ENCODE measurements at regions not wholly inside any gene's neighbourhood (a gene's known extent, or its start where the extent isn't known, plus 50 kb on each side); places are given as distances from the start of the nearest gene placed in this dataset.

DNA sequence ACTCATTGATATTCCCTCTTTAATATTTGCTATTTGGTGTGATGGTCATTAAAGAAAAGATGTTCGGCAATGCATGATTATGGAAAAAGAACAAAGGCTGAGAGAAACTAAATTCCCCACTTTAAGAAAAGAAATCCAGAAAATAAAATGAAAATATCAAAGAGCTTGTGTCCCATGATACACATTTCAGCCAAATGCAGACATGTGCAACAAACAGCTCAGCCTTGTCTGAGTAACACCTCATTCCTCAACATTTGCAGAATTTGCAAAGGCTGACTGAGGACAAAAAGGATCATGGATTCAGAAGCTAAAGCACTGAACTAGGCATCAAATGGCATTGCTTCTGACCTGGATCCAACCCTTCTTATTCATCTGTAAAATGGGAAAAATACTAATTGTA, 281.0 kb downstream of the RAB28 start:
- Mint-ChIP-seq H3K27me3 (ENCODE audit: low read depth) (no peaks in the 10 kb centered on the region), H3K27ac (no peak overlapping the region), H3K9me3 (ENCODE audit: insufficient read depth) (no peaks in the 10 kb centered on the region), H3K36me3 (ENCODE audit: low read depth) (no peaks in the 10 kb centered on the region), H3K4me3 (no peak overlapping the region), H3K4me1 (ENCODE audit: low read depth) (no peaks in the 10 kb centered on the region)
- ChIA-PET POLR2A (no interaction called here), CTCF (no interaction called here)
- ATAC-seq (no peak), DNase-seq (no peak)

DNA sequence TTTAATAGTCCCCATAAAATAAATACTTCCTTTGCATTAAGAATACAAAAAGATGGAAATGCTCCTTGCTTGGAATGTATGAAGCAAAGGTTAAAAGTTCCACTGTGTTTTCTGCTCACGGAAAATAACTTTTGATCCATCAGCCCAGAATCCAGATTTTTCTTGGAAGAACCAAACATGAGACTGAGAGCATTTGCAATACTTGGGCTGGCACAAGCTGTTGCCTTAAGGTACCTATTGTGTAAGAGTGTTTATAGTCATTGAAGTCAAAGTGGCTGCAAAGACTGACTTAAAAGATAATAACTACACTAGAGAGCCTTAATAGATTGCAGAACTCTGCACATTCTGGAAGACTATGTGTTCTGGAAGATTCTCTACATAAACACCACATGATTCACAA, 281.4 kb downstream of the RAB28 start:
- DNase-seq, result no peak
- no peak for ATAC-seq
- Mint-ChIP-seq H3K27me3 (ENCODE audit: low read depth) (no peaks in the 10 kb centered on the region), H3K4me1 (ENCODE audit: low read depth) (no peaks in the 10 kb centered on the region), H3K27ac (no peak overlapping the region), H3K9me3 (ENCODE audit: insufficient read depth) (no peaks in the 10 kb centered on the region), H3K36me3 (ENCODE audit: low read depth) (no peaks in the 10 kb centered on the region), H3K4me3 (no peak overlapping the region)
- ChIA-PET POLR2A (no interaction called here), CTCF (no interaction called here)

DNA sequence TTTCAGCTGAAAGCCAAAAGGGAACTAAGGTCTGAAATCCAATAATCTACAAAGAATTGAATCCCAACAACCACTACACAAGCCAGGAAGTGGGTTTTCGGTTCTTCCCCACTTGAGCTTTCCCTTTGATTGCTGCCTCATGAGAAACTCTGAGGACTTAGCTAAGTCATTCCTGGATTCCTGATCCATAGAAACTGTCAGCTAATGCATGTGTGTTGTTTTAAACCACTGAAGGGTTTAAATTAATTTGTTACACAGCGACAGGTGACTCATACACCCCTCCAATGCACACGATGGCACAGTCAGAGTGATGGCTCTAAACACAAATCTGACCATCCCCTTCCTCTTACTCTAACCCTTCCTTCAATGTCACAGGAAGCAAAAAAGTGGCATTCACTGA, 282.9 kb downstream of the RAB28 start:
- Mint-ChIP-seq H3K27me3 (ENCODE audit: low read depth) (no peaks in the 10 kb centered on the region), H3K9me3 (ENCODE audit: insufficient read depth) (no peaks in the 10 kb centered on the region), H3K4me1 (ENCODE audit: low read depth) (no peaks in the 10 kb centered on the region), H3K36me3 (ENCODE audit: low read depth) (no peaks in the 10 kb centered on the region), H3K4me3 (no peak overlapping the region), H3K27ac (no peak overlapping the region)
- no peak for ATAC-seq
- DNase-seq, result no peak
- CTCF ChIA-PET, result no interaction called here
- POLR2A ChIA-PET, result no interaction called here

DNA sequence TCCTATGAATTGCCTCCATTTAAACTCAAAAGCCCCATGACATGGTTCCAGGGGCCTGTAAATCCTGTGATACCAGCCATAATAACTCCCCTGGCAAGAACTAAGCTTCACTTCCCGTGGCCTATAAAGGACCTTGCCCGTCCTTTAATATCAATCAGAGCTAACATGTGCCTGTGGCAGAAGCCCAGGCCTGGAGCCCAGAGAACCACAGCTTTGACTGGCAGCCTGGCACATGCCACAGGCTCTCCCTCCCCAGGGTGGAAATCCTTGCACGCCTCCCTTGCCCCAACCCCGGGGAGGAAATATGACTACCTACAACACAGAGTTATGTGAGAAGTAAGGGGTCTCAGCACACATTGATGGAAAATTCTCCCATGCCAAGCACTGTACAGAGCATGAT, 287.4 kb downstream of the RAB28 start:
- Mint-ChIP-seq H3K9me3 (ENCODE audit: insufficient read depth) (no peaks in the 10 kb centered on the region), H3K27me3 (ENCODE audit: low read depth) (no peaks in the 10 kb centered on the region), H3K4me3 (no peak overlapping the region), H3K4me1 (ENCODE audit: low read depth) (no peaks in the 10 kb centered on the region), H3K36me3 (ENCODE audit: low read depth) (no peaks in the 10 kb centered on the region), H3K27ac (no peak overlapping the region)
- DNase-seq (no peak), ATAC-seq (no peak)
- CTCF ChIA-PET, result no interaction called here
- POLR2A ChIA-PET, result no interaction called here

DNA sequence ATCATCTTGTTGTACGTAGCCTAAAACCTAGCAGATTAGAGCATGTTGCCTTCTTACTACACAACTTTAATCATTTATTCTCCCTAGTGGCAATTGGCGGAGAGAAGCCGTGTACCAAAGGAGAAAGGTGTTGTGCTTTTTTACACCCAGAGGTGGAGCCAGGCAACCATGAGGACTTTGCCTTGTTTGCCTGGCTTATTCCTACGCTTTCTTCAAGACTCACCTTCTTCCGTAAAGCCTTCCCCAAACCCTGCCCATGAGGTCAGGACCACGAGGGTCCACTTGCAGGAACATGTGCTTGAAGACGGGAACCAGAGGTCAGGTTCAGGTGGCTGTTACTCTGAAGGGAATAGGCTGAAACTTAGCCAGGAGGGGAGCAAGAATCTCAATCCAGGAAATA, 290.5 kb downstream of the RAB28 start:
- CTCF ChIA-PET, result no interaction called here
- H3K9me3 Mint-ChIP-seq (ENCODE audit: insufficient read depth), result no peaks in the 10 kb centered on the region

DNA sequence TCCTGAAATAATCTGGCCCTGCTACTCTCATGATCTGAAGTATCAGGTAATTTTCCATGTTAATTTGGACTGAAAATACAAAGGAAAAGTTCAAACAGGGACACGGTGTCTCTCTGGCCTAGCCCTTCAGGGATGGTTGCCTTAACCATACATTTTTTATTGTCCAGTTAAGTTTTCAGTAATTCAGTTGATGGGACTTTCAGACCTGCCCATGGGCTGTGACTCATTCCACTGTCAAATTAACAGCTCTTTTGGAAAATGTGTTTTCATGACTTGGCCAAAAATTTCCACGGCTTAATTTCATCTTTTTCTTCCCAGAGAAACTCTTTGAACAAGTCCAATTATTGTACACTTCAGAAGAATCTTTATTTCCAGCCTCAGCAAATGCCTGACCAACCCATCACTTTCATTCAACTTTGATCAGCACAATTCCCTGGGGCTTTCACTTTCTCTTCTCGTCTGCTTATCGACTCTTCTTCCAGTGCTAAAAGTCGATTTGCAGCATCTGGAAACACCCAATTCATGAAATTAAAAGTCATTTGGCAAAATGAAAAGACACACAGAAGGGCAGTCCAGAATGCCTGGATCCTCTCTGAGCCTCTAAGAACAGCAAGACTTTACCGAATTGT, 293.9 kb downstream of the RAB28 start:
- ChIA-PET CTCF (no interaction called here), POLR2A (no interaction called here)
- H3K9me3 Mint-ChIP-seq (ENCODE audit: insufficient read depth), result peaks cover 7% of the 10 kb centered on the region
- no peak overlapping the region for H3K27ac Mint-ChIP-seq
- no peak for ATAC-seq
- no peaks in the 10 kb centered on the region for H3K36me3 Mint-ChIP-seq (ENCODE audit: low read depth)
- H3K4me1 Mint-ChIP-seq (ENCODE audit: low read depth), result no peaks in the 10 kb centered on the region
- no peak for DNase-seq
- H3K4me3 Mint-ChIP-seq, result no peak overlapping the region
- H3K27me3 Mint-ChIP-seq (ENCODE audit: low read depth), result no peaks in the 10 kb centered on the region

More for the DNA sequence above, 290.5 kb downstream of the RAB28 start:
- no peak overlapping the region for H3K27ac Mint-ChIP-seq
- H3K4me1 Mint-ChIP-seq (ENCODE audit: low read depth), result no peaks in the 10 kb centered on the region
- DNase-seq (no peak), ATAC-seq (no peak)
- POLR2A ChIA-PET, result no interaction called here
- H3K36me3 Mint-ChIP-seq (ENCODE audit: low read depth), result no peaks in the 10 kb centered on the region
- no peaks in the 10 kb centered on the region for H3K27me3 Mint-ChIP-seq (ENCODE audit: low read depth)
- H3K4me3 Mint-ChIP-seq, result no peak overlapping the region

DNA sequence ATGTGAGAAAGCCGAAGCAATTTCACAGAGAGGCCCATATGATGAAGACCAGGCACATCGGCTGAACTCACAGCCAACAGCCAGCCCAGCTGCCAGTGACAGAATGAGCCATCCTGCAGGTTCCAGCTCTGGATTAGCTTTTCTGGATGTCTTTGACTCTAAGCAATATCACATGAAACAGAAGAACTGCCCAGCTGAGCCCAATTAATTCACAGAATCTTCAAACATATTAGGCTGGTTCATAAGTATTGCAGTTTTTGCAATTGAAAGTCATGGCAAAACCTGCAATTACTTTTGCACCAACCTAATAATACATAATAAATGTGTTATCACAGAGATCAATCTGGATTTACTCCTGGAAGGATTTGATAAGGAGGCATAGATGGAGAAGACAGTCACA, 299.9 kb downstream of the RAB28 start:
- no peak overlapping the region for H3K27ac Mint-ChIP-seq
- H3K4me3 Mint-ChIP-seq, result no peak overlapping the region
- DNase-seq (no peak), ATAC-seq (no peak)
- H3K4me1 Mint-ChIP-seq (ENCODE audit: low read depth), result no peaks in the 10 kb centered on the region
- POLR2A ChIA-PET, result no interaction called here
- H3K27me3 Mint-ChIP-seq (ENCODE audit: low read depth), result no peaks in the 10 kb centered on the region
- H3K9me3 Mint-ChIP-seq (ENCODE audit: insufficient read depth), result peaks cover 7% of the 10 kb centered on the region
- CTCF ChIA-PET, result no interaction called here
- no peaks in the 10 kb centered on the region for H3K36me3 Mint-ChIP-seq (ENCODE audit: low read depth)

DNA sequence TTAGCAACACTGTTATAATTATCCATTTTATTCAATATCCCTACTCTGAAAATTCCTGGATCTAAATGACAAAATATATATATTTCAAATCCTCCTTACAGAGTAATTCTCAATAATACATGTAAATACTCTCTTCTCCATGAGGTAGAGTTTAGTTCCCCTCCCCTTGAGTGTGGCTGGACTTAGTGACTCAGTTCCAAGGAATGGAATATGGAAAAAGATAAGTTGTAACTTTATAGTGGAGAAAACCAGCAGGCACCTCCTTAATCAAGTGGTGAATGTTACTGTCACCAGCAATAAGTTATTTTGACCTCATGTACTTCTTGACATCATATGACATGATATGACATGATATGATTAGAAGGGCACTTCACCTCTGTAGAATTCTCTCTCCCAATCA, 302.0 kb downstream of the RAB28 start:
- POLR2A ChIA-PET, result no interaction called here

DNA sequence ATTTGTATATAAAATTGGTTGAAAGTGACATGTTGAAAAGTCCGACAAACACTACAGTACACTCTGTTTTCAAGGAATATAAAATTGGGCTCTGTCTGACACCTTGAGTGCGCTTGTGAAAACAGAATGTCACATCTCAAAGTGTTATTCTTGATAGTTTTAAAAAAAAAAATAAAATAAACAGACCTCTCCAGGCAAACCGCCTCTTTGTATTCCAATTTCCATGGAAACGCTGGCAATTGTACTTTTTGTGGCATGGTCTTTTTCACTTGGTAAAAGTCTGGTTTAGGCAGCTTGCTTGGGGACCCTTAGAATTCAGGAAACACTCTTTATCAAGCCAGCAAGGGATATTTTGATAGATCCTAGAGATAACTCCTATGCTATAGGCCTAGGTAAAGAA, 302.5 kb downstream of the RAB28 start:
- no peaks in the 10 kb centered on the region for H3K4me1 Mint-ChIP-seq (ENCODE audit: low read depth)
- ChIA-PET POLR2A (no interaction called here), CTCF (no interaction called here)
- no peak overlapping the region for H3K27ac Mint-ChIP-seq
- H3K27me3 Mint-ChIP-seq (ENCODE audit: low read depth), result no peaks in the 10 kb centered on the region
- no peak overlapping the region for H3K4me3 Mint-ChIP-seq
- H3K9me3 Mint-ChIP-seq (ENCODE audit: insufficient read depth), result peaks cover 6% of the 10 kb centered on the region
- H3K36me3 Mint-ChIP-seq (ENCODE audit: low read depth), result no peaks in the 10 kb centered on the region
- DNase-seq (no peak), ATAC-seq (no peak)

More for the DNA sequence above, 302.0 kb downstream of the RAB28 start:
- Mint-ChIP-seq H3K27ac (no peak overlapping the region), H3K9me3 (ENCODE audit: insufficient read depth) (peaks cover 7% of the 10 kb centered on the region), H3K4me3 (no peak overlapping the region), H3K4me1 (ENCODE audit: low read depth) (no peaks in the 10 kb centered on the region), H3K27me3 (ENCODE audit: low read depth) (no peaks in the 10 kb centered on the region), H3K36me3 (ENCODE audit: low read depth) (no peaks in the 10 kb centered on the region)
- CTCF ChIA-PET, result no interaction called here
- DNase-seq, result no peak
- ATAC-seq, result no peak

DNA sequence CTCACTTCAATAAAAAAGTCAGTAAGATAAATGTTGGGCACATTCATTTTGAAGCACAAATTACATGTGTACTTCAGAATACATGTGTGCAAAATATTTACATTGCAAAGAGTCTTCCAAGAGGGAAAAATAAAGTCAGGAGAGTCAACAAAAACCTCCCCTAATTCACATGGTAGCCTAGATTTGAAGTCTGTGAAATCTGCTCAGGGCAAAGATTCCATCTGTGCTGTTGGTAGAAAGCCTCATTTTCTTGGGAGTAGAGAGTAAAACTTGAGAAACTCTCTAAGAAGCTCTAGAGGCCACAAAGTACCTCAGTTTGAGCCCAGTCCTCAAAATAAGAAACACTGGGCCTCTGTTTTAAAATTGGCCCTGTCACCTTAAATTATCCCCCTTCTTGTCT, 303.4 kb downstream of the RAB28 start:
- no peak for DNase-seq
- H3K4me1 Mint-ChIP-seq (ENCODE audit: low read depth), result no peaks in the 10 kb centered on the region
- no peaks in the 10 kb centered on the region for H3K36me3 Mint-ChIP-seq (ENCODE audit: low read depth)
- POLR2A ChIA-PET, result no interaction called here
- no peaks in the 10 kb centered on the region for H3K9me3 Mint-ChIP-seq (ENCODE audit: insufficient read depth)
- CTCF ChIA-PET, result no interaction called here
- no peak for ATAC-seq
- H3K4me3 Mint-ChIP-seq, result no peak overlapping the region
- H3K27ac Mint-ChIP-seq, result no peak overlapping the region
- H3K27me3 Mint-ChIP-seq (ENCODE audit: low read depth), result no peaks in the 10 kb centered on the region

DNA sequence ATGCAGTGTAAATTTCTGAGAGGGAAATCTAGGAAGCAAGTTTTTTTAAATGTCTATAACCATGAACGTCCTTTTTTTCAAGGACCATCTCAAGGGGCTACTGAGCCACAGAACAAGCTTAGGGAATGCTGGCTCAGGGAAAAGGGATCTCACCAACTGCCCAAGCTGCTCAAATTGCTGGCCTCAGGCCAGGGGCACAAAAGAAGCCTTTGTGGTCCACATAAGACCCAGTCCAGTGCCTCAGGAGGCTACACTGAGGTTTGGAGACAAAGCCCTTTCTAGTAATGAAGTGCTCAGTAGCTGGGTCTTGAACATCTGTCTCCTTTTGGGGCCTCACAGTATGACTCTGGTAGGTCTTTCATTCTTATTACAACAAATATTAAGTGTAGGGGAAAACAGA, 305.5 kb downstream of the RAB28 start:
- Mint-ChIP-seq H3K36me3 (ENCODE audit: low read depth) (no peaks in the 10 kb centered on the region), H3K4me1 (ENCODE audit: low read depth) (no peaks in the 10 kb centered on the region), H3K4me3 (no peak overlapping the region), H3K9me3 (ENCODE audit: insufficient read depth) (no peaks in the 10 kb centered on the region), H3K27me3 (ENCODE audit: low read depth) (no peaks in the 10 kb centered on the region), H3K27ac (no peak overlapping the region)
- ATAC-seq, result no peak
- no peak for DNase-seq
- ChIA-PET CTCF (no interaction called here), POLR2A (no interaction called here)

DNA sequence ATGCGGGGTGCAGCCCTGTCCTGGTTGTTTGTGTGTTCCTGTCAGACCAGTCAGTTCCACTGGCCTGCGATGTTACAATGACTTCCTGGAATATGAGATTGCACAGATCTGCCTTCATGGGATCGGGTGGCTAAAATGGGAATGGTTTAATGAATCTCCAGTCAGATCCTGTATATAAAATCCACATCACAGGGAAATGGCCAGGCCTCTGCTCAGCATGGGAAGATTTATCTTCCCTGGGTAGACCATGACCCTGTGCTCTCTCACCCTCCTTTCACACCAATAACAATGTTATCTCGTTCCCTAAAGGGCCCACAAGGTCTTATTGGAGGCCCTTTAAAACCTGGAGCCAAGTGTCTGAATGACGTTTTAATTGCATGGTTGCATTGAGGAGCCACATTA, 307.4 kb downstream of the RAB28 start:
- POLR2A ChIA-PET, result no interaction called here

DNA sequence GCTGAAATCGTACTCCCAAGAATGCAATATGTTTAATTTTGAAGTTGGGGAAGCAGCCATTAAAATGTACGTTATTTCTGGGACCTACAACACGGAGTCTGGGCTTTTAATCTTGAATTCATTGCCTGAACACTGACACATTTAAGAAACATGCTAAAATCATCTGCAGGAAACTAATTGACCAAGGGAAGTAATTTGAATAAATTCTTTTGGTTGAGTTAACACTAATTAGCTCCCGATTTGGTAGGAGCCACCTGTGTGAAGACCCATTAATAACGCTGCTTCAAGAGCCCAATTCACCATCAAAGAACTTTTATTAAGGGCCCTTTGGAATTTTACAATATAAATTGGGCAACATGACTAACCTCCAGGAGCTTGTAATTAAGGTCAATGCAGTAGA, 309.2 kb downstream of the RAB28 start:
- ChIA-PET CTCF (no interaction called here), POLR2A (no interaction called here)
- Mint-ChIP-seq H3K27ac (no peak overlapping the region), H3K4me1 (ENCODE audit: low read depth) (no peaks in the 10 kb centered on the region), H3K27me3 (ENCODE audit: low read depth) (no peaks in the 10 kb centered on the region), H3K4me3 (no peak overlapping the region), H3K9me3 (ENCODE audit: insufficient read depth) (peaks cover 4% of the 10 kb centered on the region), H3K36me3 (ENCODE audit: low read depth) (no peaks in the 10 kb centered on the region)
- ATAC-seq (no peak), DNase-seq (no peak)

More for the DNA sequence above, 307.4 kb downstream of the RAB28 start:
- H3K4me1 Mint-ChIP-seq (ENCODE audit: low read depth), result no peaks in the 10 kb centered on the region
- peaks cover 4% of the 10 kb centered on the region for H3K9me3 Mint-ChIP-seq (ENCODE audit: insufficient read depth)
- ATAC-seq (no peak), DNase-seq (no peak)
- H3K4me3 Mint-ChIP-seq, result no peak overlapping the region
- H3K36me3 Mint-ChIP-seq (ENCODE audit: low read depth), result no peaks in the 10 kb centered on the region
- H3K27me3 Mint-ChIP-seq (ENCODE audit: low read depth), result no peaks in the 10 kb centered on the region
- CTCF ChIA-PET, result no interaction called here
- H3K27ac Mint-ChIP-seq, result no peak overlapping the region

Measured in activated CD8-positive, alpha-beta T cell treated with anti-CD3 and anti-CD28 coated beads, Interleukin-2, amount 10 ng/mL, durations not matched to agents 7 days and 5 days (primary cell).